ENCODE measurements at regions not wholly inside any gene's neighbourhood (a gene's known extent, or its start where the extent isn't known, plus 50 kb on each side); places are given as distances from the start of the nearest gene placed in this dataset.

GRCh38 chr15:39286706-39287105 is 294.2 kb upstream of the THBS1 start:
- H3K27me3 ChIP-seq: peaks cover 0 to 11% (median 0%) of the 10 kb centered on the region in 7 donors
- peaks cover 0 to 9% (median 0%) of the 10 kb centered on the region in 9 donors for H3K4me1 ChIP-seq
- intact Hi-C loops (cut with DNase I): no loop called here
- TF ChIP-seq CTCF (IDR thresholded peaks at IDR 0.05): no peak
- H3K9me3 ChIP-seq: peaks cover 0 to 6% (median 0%) of the 10 kb centered on the region in 11 donors
- H3K27ac ChIP-seq: no peak overlapping the region
- H3K36me3 ChIP-seq: no peaks in the 10 kb centered on the region
- no peak overlapping the region for H3K4me3 ChIP-seq
- ATAC-seq: no peak
- DNase-seq: no peak
- WGBS, 2 donors: 47 to 59% methylated on average over 2 of the region's 2 CpGs

- Histone ChIP-seq H3K36me3 (no peaks in the 10 kb centered on the region), H3K4me1 (peaks cover 0 to 9% (median 0%) of the 10 kb centered on the region in 9 donors), H3K27me3 (peaks cover 0 to 11% (median 0%) of the 10 kb centered on the region in 7 donors), H3K27ac (no peak overlapping the region), H3K9me3 (peaks cover 0 to 7% (median 0%) of the 10 kb centered on the region in 11 donors), H3K4me3 (no peak overlapping the region)
- no peak for TF ChIP-seq CTCF (IDR thresholded peaks at IDR 0.05)
- intact Hi-C loops (cut with DNase I): no loop called here
- DNase-seq (no peak), ATAC-seq (no peak)
- 74 to 77% methylated on average over 6 of the region's 6 CpGs for WGBS, 2 donors
Observed at GRCh38 chr15:39287322-39288195, 293.3 kb upstream of the THBS1 start.

GRCh38 chr15:39290711-39291435 is 290.0 kb upstream of the THBS1 start:
- WGBS, 2 donors: 84 to 88% methylated on average over 4 of the region's 4 CpGs
- no peak for TF ChIP-seq CTCF (IDR thresholded peaks at IDR 0.05)

GRCh38 chr15:39291690-39292089 is 289.2 kb upstream of the THBS1 start:
- no peak overlapping the region for H3K4me3 ChIP-seq
- DNase-seq: no peak
- TF ChIP-seq CTCF (IDR thresholded peaks at IDR 0.05): no peak
- H3K4me1 ChIP-seq: peaks cover 0 to 9% (median 0%) of the 10 kb centered on the region in 9 donors
- H3K36me3 ChIP-seq: no peaks in the 10 kb centered on the region
- WGBS, 2 donors: 92 to 98% methylated on average over 3 of the region's 3 CpGs
- intact Hi-C loops (cut with DNase I): loop anchor here in 1 of 10 donors (10.0 kb wide), 1 partner anchor 47 kb away; no protein-coding TSS in a partner anchor
- H3K27me3 ChIP-seq: peaks cover 0 to 11% (median 0%) of the 10 kb centered on the region in 7 donors
- H3K27ac ChIP-seq: no peak overlapping the region
- peaks cover 0 to 12% (median 0%) of the 10 kb centered on the region in 11 donors for H3K9me3 ChIP-seq
- no peak for ATAC-seq

More at GRCh38 chr15:39290711-39291435, 290.0 kb upstream of the THBS1 start:
- Histone ChIP-seq H3K4me1 (peaks cover 0 to 9% (median 0%) of the 10 kb centered on the region in 9 donors), H3K27ac (no peak overlapping the region), H3K9me3 (peaks cover 0 to 12% (median 0%) of the 10 kb centered on the region in 11 donors), H3K36me3 (no peaks in the 10 kb centered on the region), H3K27me3 (peaks cover 0 to 11% (median 0%) of the 10 kb centered on the region in 7 donors), H3K4me3 (no peak overlapping the region)
- intact Hi-C loops (cut with DNase I): loop anchor here in 1 of 10 donors (10.0 kb wide), 1 partner anchor 46 kb away; no protein-coding TSS in a partner anchor
- ATAC-seq (no peak), DNase-seq (no peak)

All from heart right ventricle (tissue), 16 donors.